SU-DHL-6 (cell line): ENCODE measurements at regions not wholly inside any gene's neighbourhood (a gene's known extent, or its start where the extent isn't known, plus 50 kb on each side); places are given as distances from the start of the nearest gene placed in this dataset.

Source experiments
- H2AFZ ChIP-seq: fragments of 200-600 bp; sonication (generic); 2 replicates; pipeline ENCODE4 v1.6.1; 2014; ENCODE audit warnings: low read depth, mild to moderate bottlenecking, moderate library complexity, mixed read lengths, antibody characterized with exemption, low read length; ENCODE audit not compliant: severe bottlenecking
- H3F3A ChIP-seq: fragments of 200-600 bp; shearing (Covaris generic); 2 replicates; pipeline ENCODE4 v1.6.0; 2016; ENCODE audit warnings: antibody characterized with exemption, mild to moderate bottlenecking; ENCODE audit not compliant: insufficient read depth
- H3K27ac ChIP-seq: fragments of 200-600 bp; sonication (generic); 2 replicates; pipeline ENCODE4 v1.5.1; 2016; ENCODE audit warnings: low read depth, mild to moderate bottlenecking, low read length, moderate library complexity, mixed read lengths
- H3K27me3 ChIP-seq: fragments of 200-600 bp; sonication (generic), shearing (Covaris generic); 2 replicates; pipeline ENCODE4 v1.6.0; 2014; ENCODE audit warnings: mild to moderate bottlenecking, low read length
- H3K36me3 ChIP-seq: fragments of 200-600 bp; sonication (generic); 2 replicates; pipeline ENCODE4 v1.6.1; 2014; ENCODE audit warnings: mild to moderate bottlenecking, low read length, mixed read lengths
- H3K4me2 ChIP-seq: fragments of 300-600, 200-600 bp; shearing (Covaris generic), sonication (generic); 2 replicates; pipeline ENCODE4 v1.6.0; 2014; ENCODE audit warnings: low read length, low read depth, mild to moderate bottlenecking; ENCODE audit not compliant: poor library complexity, severe bottlenecking
- H3K4me3 ChIP-seq: fragments of 200-600 bp; sonication (generic); 2 replicates; pipeline ENCODE4 v1.5.1; 2014; ENCODE audit warnings: antibody characterized with exemption, low read length, mild to moderate bottlenecking, mixed read lengths; ENCODE audit not compliant: insufficient read depth, poor library complexity, severe bottlenecking
- H3K79me2 ChIP-seq: fragments of 200-600 bp; sonication (generic); 2 replicates; pipeline ENCODE4 v1.6.1; 2014; ENCODE audit warnings: mild to moderate bottlenecking, low read length, moderate library complexity; ENCODE audit not compliant: insufficient read depth
- H3K9ac ChIP-seq: fragments of 200-600 bp; sonication (generic); 2 replicates; pipeline ENCODE4 v1.7.0; 2014; ENCODE audit warnings: mild to moderate bottlenecking, low read length
- H3K9me2 ChIP-seq: fragments of 200-600 bp; sonication (generic); replicated peaks from 2 replicates; pipeline ENCODE4 v1.6.1; 2014; ENCODE audit warnings: low read length; ENCODE audit not compliant: insufficient read depth
- H3K9me3 ChIP-seq: fragments of 200-600 bp; sonication (generic); 2 replicates; pipeline ENCODE4 v1.6.1; 2014; ENCODE audit warnings: low read length, mixed read lengths; ENCODE audit not compliant: insufficient read depth
- H4K20me1 ChIP-seq: fragments of 200-600 bp; sonication (generic); 2 replicates; pipeline ENCODE4 v1.6.1; 2014; ENCODE audit warnings: low read depth, mild to moderate bottlenecking, antibody characterized with exemption, low read length, moderate library complexity, mixed read lengths
- CTCF ChIP-seq: fragments of 200-600 bp; sonication (generic); IDR thresholded peaks from one replicate; pipeline ENCODE4 v1.5.1; 2017; ENCODE audit warnings: antibody characterized with exemption, mild to moderate bottlenecking, low read length, moderate library complexity; ENCODE audit not compliant: insufficient read depth, poor library complexity, severe bottlenecking
- EZH2phosphoT487 ChIP-seq: fragments of 200-600 bp; sonication (generic), shearing (Covaris generic); conservative IDR thresholded peaks from 2 replicates; pipeline ENCODE4 v1.6.1; 2018; ENCODE audit warnings: mild to moderate bottlenecking, antibody characterized with exemption, low read length, moderate library complexity, mixed read lengths

GRCh38 chr4:177937041-177937440 is 494.8 kb upstream of the AGA start:
- no peak for TF ChIP-seq CTCF
- TF ChIP-seq EZH2phosphoT487, result no peak
- no peak overlapping the region for H3K9ac ChIP-seq
- H3K27me3 ChIP-seq, result no peaks in the 10 kb centered on the region
- H3K79me2 ChIP-seq, result no peaks in the 10 kb centered on the region
- H3K4me3 ChIP-seq, result no peak overlapping the region
- no peaks in the 10 kb centered on the region for H3F3A ChIP-seq
- H3K4me2 ChIP-seq, result no peak overlapping the region
- H3K9me2 ChIP-seq, result no peaks in the 10 kb centered on the region
- no peak overlapping the region for H2AFZ ChIP-seq
- H4K20me1 ChIP-seq, result no peaks in the 10 kb centered on the region; the same call in 1 of the 2 replicates
- H3K36me3 ChIP-seq, result no peaks in the 10 kb centered on the region
- no peaks in the 10 kb centered on the region for H3K9me3 ChIP-seq
- H3K27ac ChIP-seq, result no peak overlapping the region

- Histone ChIP-seq H3K27me3 (no peaks in the 10 kb centered on the region), H3K9me2 (no peaks in the 10 kb centered on the region), H3K36me3 (no peaks in the 10 kb centered on the region), H3F3A (no peaks in the 10 kb centered on the region), H2AFZ (no peak overlapping the region), H3K27ac (no peak overlapping the region), H4K20me1 (no peaks in the 10 kb centered on the region; the same call in 1 of the 2 replicates), H3K9ac (no peak overlapping the region), H3K79me2 (no peaks in the 10 kb centered on the region), H3K9me3 (no peaks in the 10 kb centered on the region), H3K4me3 (no peak overlapping the region), H3K4me2 (no peak overlapping the region)
- TF ChIP-seq EZH2phosphoT487, result no peak
- no peak for TF ChIP-seq CTCF
Observed at GRCh38 chr4:177938226-177938625, 496.0 kb upstream of the AGA start.

GRCh38 chr4:177945268-177945667 is 503.0 kb upstream of the AGA start:
- H3K9me3 ChIP-seq, result no peaks in the 10 kb centered on the region
- H3K9ac ChIP-seq, result no peak overlapping the region
- no peaks in the 10 kb centered on the region for H3F3A ChIP-seq
- no peaks in the 10 kb centered on the region for H3K36me3 ChIP-seq
- TF ChIP-seq CTCF, result no peak
- TF ChIP-seq EZH2phosphoT487, result no peak
- no peaks in the 10 kb centered on the region for H3K9me2 ChIP-seq
- H3K27me3 ChIP-seq, result no peaks in the 10 kb centered on the region
- no peak overlapping the region for H2AFZ ChIP-seq
- no peak overlapping the region for H3K27ac ChIP-seq
- H3K79me2 ChIP-seq, result no peaks in the 10 kb centered on the region
- H3K4me2 ChIP-seq, result no peak overlapping the region
- no peak overlapping the region for H3K4me3 ChIP-seq
- no peaks in the 10 kb centered on the region; the same call in 1 of the 2 replicates for H4K20me1 ChIP-seq
